HG02798 (cell line): ENCODE measurements at regions not wholly inside any gene's neighbourhood (a gene's known extent, or its start where the extent isn't known, plus 50 kb on each side); places are given as distances from the start of the nearest gene placed in this dataset.

ENCODE experiments used
- ATAC-seq: cut with Tn5 transposase; IDR thresholded peaks from one replicate; pipeline ENCODE4 v1.9.1; 2021; ENCODE audit warnings: mild to moderate bottlenecking; ENCODE audit not compliant: unreplicated experiment, poor library complexity

DNA sequence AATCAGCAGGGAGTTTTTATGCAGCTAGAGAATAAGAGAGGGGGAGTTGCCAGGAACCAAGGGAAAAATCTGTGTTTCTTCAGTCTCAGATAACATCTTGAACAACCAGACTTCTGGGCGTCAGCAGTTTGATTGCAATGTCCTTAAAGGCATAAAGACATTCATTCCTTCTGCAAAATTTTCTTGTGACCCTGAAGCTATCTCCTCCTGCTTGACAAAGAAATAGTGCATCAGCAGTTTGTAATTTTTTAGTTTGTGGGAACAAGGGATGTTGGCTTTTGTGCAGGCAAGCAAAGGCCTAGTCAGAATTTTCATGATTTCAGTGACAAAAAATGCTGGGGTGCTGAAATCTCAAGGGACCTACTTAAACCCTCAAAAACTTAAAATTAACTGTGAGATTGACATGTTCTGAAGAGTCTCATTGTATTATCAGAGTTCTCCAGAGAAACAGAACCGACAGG, 125.8 kb upstream of the UNC5C start:
- ATAC-seq: no peak

DNA sequence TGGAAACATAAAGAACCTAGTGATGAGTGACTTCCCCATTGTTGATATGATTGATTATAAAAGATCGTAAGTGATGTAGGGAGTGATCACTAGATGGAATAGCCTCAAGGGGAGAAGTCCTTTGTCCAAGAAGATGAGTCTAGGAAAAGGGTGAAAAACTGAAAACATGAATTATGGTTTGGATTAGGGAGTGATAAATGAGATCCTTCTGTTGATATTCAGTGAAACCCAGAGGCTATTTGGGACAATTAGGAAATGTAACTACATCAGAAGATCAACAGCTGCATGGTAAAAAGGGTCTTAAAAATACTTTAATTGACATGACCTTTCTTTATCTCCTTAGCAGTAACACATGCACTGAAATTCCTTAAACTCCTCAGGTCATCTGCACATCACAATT, 124.0 kb upstream of the UNC5C start:
- ATAC-seq: no peak

DNA sequence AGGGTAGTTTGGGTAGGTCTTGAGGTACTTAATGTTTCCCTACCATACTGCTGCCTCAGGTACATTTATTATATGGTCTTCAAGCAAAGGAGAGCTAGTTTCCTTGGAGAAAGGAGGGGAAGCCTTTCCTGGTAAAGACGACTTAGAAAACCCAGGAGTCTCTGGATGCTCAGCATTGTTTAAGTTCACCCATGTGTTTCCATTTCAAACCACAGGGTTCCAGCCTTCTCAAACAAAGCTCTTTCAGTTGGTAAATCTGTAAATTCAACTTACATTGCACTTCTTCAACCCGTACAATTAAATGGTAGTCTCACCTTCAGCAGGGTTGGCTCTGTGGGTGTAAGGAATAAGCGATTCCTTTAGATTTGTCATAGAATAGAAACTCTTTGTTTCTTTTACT, 111.9 kb upstream of the UNC5C start:
- ATAC-seq: no peak

DNA sequence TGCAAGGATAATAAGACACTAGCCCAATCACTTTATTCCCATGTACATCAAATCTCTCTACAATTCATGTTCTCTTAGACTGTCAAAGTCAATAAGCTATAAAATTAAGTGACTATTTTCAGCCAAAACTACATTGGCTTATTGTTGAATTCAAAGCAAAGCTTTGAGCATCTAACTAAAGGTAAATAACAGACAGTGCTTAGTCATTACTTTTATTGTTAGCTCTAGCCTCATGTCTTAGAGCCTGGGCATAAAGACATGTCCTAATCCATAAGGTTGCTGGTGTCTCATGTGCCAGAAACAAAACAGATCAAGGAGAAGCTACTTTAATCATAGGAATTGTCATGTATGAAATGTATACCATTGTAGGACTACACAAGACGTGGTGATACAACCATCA, 103.1 kb upstream of the UNC5C start:
- no peak for ATAC-seq

DNA sequence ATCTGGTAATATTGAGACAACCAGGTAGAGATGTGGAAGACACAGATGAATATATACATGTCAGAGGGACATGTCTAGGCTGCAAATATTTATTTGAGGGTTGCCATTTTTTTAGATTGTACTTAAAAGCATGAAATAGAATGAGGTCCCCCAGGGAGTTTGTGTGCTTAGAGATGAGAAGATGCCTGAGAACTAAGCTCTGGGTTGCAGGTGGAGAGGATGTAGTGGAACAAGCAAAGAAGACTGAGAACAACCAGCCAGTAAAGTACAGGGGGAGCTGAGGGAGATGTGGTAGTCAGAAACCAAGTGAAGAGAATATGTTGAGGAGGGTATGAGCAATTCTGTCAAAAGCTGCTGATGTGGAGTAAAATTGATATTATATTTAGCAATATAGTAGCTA, 95.6 kb upstream of the UNC5C start:
- ATAC-seq: no peak

DNA sequence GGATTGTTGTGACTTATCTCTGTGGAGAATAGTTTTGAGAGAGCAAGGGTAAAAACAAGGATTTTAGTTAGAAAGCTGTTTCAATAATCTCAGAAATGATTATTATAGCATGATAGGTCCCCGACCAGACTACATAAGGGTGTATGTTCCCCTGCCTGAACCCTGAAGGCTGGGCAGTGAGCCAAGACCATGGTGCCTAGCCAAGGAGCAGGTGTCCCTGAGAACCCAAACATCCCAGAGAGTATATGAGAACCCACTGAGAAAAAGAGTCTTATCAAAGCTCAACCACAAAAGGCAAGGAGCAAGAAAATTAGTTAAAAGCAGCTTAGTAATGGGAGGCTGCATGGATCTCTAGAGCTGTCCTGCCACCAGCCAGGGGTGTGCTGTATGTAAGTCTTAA, 94.9 kb upstream of the UNC5C start:
- no peak for ATAC-seq

DNA sequence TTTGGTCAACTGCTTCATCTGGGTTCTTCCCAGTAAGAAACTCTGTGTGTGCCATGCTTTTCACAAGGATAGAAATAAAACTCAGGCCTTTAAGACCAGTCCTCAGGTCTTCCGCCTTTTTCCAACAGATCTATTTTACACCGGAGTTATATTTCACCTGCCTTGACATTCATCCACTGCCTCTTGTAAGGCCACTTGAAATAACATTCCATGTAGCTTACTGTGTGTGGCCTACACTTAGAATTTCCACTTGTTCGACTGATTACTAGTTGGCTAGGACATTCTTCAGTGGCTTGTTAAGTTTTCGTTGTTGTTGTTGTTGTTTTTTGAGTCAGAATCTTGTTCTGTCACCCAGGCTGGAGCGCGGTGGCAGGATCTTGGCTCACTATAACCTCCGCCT, 92.8 kb upstream of the UNC5C start:
- no peak for ATAC-seq

DNA sequence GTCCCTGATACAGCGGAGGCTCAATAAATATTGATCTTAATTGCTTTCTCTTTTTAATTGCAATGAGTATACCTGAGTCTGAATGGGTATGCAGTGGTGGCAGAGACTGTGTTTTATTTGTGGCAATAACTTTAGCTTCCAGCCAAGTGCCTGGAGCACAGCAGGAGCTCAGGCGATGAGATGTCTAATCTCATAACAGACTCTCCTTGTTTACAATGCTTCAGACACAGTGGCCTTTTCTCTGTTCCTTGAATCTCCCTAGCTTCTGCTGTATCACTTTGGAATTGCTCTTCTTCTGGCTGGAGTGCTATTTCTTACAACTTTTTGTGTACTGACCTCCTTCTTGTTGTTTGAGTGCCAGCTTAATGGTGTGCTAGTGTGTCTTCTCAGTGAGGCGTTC, 91.5 kb upstream of the UNC5C start:
- no peak for ATAC-seq

DNA sequence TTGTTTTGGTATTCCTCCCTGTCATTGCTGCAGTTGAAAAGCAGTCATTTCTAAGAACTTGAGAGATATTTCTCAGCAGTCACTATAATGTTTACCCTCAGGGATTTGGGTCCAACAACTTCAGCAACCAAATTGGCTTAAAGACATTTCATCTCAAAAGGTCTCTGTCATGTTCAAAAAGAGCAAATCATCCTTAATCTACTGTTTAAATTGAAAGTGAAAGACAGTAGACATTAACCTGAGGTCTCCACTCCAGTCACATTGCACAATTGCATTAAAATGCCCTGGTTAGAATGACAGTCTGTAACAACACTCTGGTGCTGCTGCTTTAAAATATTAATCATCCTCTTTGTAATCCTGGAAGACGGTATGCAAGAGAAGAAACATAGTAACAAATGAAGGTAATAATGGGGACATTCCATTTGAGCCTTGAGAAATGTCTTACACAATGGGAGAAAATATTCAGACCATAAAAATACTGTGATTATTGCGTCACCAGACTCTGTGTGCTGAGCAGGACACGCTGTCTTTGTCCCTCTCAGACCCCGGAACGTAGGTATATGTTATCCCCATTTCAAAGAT, 90.2 kb upstream of the UNC5C start:
- ATAC-seq: no peak

DNA sequence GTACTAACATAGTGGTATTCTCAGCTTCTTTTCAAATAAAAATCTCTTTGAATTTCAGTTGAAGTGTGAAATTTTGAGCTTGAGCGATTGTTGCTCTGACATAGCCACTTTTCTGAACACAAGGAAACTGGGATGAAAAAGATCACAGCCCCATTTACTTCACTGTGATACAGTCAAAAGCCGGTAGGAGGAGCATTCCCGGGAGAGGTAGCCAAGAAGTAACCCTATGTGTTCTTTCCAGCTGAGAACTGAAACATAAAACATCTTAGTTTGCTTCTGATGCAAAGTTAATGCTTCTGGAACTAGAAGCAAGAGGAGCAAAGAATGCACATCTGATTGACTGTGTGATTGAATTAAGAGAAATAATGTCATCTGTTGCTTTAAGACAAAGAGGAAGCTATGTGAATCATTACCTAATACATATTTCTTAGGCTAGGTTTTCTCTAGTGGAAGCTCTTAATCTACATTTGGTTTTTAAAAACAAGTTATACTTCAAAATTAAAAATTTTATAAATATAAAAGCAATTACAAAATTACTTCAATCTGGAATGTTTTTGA, 88.3 kb upstream of the UNC5C start:
- ATAC-seq: no peak

DNA sequence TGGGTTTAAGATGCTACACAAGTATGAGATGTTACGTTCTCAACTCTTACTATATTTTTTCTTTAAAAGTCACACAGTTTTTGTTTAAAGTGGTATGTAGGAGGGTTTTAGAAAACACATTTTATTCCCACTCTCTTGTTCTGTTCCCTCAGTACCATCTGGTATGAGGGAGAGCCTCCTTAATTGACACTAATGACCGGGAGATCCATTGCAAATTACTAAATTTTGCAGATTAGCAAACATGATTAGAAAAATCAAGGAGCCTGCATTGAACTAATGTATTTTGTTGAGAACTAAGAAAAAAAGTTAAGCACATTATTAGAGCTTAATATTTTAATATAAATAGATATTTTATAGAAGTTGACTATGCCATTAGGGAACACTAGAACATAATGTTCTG, 87.3 kb upstream of the UNC5C start:
- no peak for ATAC-seq

DNA sequence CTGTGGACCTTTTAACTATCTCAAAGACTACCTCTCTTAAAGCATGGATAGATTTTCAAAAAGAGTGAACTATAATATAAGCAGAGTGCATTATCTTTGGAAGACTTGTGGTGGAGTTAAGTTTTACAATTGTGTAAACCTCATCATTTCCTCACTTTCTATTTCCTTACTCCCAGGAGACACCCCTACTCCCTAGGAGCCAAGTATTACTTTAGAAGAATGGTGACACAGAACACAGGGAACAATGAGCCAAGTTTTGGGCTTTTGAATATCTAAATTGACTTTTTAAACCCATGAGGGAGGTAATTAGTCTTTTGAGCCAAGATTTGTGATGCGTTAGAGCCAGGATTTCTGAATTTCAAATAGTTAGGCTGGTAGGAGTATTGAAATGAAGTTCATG, 78.9 kb upstream of the UNC5C start:
- ATAC-seq: no peak

DNA sequence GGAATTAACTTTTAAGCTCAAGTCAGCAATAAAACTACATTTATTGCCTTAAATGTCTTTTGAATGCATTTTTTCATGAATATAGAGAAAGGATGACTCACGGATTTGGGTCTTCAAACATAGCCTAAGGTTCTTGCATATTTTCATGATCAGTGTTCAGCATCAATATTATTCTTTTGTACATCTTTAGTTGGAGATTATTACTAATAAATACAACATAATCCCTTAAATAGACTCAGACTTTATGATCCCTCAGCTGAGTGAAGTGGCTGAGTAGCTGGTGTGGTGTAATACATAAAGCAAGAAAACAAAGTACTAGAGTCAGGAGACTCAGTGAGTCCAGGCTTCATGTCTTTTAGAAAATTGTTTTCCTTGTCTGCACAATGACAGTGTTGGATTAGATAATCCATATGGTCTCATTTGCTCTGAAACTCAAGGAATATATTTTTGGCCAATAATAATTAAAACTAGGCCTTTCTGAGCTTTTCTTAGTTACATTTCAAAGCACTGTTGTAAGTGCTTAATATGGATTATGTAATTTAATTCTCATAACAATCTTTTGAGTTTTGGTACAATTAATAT, 78.3 kb upstream of the UNC5C start:
- no peak for ATAC-seq

DNA sequence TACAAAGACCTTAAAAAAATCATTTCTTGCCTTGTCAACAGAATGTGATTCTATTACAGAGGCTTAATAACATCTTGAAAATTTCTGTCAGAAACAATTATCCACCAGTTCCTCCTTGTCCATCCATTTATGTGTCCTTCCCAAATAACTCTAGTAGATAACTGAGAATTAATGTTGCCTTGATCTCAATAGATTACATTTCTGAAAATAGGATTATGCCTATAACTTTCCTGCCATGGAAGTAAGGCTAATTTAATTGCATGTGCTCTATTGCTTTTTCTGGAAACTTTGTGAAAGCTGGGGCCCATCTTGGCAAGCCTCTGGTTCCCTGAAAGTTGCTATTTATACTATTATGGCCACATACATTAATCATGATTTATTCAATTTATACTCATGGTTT, 76.2 kb upstream of the UNC5C start:
- ATAC-seq: no peak

DNA sequence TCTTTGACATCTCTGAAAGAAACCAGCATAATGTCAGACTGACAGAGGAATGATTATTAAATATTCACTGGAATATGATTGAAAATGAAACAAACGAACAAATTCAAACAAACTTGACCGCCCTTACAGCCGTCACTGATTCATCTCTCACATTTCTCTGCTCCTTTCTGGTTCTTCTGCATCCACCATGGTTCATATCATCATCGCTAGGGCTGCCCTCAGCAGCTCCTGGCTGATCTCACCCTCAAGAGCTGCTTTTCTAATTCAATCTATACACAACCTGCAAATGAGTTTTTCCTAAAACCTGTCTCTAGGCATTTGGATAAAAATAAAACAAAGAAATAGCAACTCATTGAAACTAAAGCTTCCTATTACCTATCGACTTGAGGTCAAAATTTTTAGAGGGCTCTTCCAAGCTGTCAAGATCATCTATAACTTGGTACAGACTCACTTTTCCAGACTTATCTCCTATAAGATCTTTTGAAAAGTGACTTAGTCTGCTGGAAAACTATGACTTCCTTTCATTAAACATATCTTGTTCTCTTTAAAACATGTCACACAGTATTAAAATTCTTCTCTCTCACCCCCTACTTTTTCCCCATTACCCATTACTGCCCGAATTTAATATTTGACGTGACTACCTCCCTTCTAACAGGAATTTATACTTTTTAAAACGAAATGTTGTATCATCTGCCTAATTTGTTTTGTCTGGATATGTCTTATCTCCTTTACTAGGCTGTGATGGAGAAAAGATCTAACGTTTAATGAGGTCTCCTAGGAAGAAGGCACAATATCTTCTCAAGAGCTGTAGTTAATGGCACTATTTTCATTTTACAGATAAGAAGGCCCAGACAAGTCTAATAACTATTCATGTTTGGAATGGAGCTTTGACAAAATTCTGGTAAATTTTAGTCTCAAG, 71.0 kb upstream of the UNC5C start:
- no peak for ATAC-seq

DNA sequence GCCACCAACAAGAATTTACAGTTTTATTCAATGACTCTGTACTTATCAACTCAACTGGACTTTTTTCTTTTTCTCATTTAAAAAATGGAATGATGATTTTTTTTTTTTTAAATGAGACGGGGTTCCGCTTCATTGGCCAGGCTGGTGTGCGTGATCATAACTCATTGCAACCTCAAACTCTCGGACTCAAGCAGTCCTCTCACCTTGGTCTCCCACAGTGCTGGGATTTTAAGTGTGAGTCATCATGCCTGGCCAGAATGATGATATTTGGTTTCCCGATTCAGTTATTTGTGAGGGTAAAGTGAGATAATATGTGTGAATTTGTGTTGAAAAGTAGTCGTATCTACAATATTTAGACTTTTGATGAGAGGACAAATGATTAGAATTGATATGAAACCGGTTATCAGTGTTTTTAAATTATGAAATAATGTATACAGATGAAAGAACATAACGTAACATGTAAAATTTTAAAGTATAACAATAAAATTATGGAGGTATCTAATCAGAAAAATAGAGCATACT, 66.0 kb upstream of the UNC5C start:
- no peak for ATAC-seq

DNA sequence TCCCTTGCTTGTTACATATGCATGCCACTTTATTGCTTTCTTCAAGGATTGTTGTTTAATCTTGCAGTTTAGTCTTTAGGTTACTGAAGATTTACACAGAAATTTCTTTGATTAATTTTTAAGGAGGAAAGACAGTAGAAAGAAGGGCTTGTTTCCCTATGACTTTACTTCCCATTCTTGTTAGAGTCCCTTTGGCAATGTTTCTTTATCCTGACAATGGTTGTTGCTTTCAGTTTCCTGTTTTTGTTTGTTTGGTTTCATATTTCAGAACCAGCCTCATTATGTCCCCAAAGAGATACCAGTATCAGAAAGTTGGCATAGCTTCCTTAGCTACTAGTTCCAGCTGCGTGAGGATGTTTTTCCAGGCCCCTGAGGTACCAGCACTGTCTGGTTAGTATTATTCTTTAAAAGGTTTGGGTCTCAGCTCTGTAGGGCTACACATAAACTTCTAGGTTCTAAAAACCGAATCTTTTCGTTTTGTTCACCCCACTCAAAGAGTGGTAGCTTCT, 61.3 kb upstream of the UNC5C start:
- ATAC-seq: no peak

DNA sequence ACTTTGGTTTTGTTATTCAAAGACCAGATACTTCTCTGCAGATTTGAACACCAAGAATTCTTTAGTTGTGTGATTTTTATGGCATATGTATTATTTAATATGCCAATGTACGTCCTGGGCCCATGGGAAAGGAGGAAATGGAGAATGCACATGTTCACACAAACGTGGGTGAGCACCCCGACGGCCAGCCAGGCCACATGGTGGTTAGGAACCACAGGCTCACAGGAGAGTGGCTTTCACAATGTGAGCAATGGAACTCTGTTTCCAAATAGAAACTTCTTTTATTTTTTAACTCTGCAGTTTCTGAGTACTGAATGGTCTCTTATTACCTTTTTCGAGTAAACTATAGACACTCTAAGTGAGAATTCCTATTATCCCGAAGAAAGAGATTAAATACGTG, 58.0 kb upstream of the UNC5C start:
- ATAC-seq: no peak

DNA sequence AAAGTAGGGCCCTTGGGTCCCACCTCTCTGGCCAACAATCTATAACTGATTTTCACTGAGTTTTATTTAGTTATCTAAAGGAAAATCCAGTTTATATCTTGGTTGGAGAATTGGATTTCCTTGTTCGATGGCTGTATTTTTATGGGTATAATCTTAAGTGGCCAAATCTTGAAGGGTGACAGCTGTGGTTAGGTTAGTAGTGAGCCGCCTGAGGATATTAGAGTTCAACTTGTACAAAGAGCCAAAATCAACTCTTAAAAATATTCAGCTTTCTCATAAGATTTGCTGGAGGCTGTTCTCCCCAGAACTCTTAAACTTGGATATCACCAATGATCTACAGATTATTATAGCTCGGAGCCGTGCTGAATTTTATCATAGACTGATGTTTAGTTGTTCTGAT, 54.6 kb upstream of the UNC5C start:
- ATAC-seq: no peak

DNA sequence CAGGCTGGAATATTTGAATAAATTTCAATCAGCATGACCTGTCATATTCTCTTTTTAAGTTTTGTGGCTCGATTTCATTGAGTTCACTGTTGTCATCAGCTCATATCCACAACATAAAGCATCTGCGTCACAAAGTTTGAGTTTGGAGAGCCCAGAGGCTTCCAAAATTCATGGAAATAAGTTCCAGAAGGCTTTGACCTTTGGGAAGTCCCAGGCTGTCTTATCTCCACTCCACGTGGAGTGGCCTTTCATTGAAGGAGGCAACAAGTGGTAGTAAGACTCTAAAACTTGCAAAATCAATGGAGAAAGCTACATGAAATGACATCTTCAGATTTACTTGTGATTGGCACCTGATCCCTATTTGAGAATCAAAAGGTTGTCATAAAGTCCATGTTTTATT, 54.1 kb upstream of the UNC5C start:
- no peak for ATAC-seq

DNA sequence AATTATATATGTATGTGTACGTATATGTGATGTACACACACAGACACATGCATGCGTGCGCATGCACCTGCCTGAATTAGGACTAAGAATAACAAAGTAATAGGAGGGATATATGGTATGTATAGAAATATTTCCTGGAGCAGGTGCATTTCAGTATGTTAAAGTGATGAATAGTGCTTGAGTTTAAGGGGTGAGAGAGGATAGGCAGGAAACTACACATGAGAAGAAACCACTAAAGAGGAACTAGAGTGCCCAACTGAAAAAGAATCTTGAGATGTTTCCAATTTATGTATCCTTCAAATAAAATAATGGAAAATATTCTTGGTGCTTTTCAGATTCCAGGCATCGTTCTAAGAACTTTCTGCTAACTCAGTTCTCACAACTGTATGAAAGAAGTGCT, 52.6 kb upstream of the UNC5C start:
- no peak for ATAC-seq
